GM18505 (cell line): ENCODE measurements at regions not wholly inside any gene's neighbourhood (a gene's known extent, or its start where the extent isn't known, plus 50 kb on each side); places are given as distances from the start of the nearest gene placed in this dataset.

Source experiments
- ATAC-seq: cut with Tn5 transposase; IDR thresholded peaks from one replicate; pipeline ENCODE4 v1.9.1; 2021; ENCODE audit not compliant: unreplicated experiment
- POLR2A ChIP-seq: IDR thresholded peaks from 4 replicates; pipeline ENCODE4 v1.6.1; 2011; ENCODE audit warnings: borderline replicate concordance; ENCODE audit not compliant: insufficient read depth, insufficient read length; ENCODE audit errors: extremely low read depth

DNA sequence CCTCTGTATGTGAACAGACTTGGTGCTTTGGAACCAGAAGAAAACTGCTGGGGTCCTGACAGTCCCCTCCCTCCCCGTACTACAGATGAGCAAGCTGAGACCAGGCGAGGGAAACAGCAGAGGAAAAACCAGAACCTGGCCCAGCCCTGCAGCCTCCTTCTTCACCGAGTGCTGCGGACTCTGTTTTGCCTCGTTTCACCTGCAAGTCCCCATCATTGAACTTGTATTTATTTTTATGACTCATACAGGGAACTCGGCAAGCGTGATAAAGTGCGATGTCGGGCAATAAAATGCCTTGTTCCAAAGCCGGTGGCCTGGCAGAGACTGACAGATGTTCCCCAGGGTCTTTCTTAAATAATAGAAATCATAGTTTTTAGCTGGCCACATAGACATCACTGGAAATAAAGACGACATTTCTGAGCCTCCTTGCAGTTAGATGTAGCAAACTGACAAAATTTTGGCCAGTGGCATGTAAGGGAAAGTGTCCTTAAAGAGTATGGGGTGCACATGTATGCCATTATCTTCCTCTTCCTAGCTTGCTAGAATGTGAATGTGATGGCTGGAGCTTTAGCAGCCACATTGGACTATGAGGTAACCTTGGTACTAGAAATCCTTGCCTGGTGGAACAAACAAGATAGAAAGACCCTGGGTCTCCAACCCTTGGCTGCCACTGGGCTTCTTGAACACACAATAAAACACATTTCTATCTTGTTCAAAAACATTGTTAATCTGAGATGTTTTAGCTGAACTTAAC is 128.6 kb downstream of the IRF8 start:
- ATAC-seq = no peak
- TF ChIP-seq POLR2A = no peak

DNA sequence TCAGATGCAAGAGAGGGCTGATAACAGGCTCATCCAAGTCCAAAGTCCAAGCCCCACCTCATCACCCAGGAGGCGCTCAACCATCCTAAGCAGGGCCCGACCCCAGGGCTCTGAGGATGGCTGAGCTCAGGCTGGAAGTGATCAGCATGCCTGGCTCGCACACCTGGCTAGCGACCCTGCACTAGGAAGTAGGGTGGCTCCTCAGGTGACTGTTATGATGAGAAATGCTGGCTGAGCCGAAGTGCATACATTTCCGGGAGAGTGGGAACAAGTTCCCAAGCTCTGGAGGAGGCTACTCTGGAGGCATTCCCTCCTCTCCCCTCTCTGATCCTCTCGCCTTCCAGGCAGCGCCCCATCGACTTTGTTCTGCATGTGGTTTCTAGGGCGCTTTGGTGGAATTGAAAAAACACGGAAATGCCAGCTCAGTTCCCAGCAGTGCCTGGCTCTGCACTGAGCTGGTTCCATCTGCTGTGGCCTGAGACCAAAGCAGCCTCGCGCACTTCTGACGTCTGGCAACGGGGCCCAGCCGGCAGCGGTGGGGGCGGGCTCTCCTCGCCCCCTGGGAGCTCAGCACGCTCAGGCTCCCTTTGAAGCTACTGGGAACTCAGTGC is 130.3 kb downstream of the IRF8 start:
- no peak for ATAC-seq
- TF ChIP-seq POLR2A = no peak

DNA sequence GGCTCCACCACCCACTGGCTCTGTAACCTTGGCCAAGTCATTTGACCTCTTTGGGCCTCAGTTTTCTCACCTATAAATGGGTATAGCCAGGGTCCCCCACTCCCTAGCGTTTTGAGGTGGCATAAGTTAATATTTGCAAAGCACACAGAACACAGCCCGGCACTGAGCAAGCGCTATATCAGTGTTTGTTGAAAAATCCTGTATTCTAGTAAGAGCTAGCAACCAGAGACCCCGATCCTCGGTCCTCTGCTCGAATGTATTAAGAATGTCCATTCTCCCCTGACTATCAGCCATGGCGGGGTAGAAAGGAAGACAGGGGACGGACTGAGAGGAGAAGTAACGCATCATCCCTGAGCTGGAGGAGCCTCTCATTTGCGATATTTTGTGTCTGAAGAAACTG is 131.2 kb downstream of the IRF8 start:
- no peak for TF ChIP-seq POLR2A
- no peak for ATAC-seq

DNA sequence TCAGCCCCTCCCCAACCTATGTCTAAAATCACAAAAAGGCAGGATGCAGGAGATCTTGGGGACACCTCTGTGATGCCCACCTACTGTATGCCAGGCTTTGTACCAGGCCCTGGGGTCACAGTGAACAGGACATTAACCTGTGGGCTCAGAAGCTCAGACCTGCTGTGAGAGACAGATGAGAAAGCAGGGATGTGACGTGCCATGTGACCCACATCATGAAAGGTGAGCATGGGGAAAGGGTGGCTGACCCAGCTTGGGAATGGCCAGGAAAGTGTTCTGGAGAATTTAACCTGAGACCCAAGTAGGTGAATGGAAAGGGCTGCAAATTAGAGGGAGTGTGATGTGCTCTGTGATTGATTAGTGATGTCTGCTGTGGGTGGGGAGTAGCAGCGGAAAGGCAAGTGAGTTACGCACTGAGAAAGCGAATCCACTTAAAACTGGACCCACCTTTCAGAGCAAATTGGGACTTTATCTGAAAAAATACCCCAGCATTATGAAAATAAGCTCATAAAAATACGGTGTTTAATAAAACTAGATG is 132.2 kb downstream of the IRF8 start:
- ATAC-seq = no peak
- no peak for TF ChIP-seq POLR2A

DNA sequence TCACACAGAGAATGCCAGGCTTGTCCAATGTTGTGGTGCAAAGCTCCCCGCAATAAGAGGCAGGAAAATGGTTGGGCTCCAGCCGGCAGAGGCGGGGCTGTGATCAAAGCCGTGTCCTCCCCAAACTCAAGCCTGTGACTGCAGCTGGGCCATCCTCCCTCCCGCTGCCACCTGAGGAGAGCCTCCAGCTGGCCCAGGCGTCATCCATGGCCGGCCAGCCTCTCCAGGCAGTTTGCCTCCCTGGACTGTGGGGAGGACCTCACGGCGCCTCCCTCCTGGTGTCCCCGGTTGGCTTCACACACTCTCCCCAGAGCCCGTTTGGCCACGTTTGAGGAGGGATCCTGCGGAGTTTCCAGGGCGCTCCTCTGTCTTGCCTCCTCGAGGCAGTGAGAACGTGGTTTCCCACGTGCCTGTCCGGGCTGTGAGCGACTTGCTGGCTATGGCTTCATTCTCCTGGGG is 134.1 kb downstream of the IRF8 start:
- no peak for ATAC-seq
- no peak for TF ChIP-seq POLR2A

DNA sequence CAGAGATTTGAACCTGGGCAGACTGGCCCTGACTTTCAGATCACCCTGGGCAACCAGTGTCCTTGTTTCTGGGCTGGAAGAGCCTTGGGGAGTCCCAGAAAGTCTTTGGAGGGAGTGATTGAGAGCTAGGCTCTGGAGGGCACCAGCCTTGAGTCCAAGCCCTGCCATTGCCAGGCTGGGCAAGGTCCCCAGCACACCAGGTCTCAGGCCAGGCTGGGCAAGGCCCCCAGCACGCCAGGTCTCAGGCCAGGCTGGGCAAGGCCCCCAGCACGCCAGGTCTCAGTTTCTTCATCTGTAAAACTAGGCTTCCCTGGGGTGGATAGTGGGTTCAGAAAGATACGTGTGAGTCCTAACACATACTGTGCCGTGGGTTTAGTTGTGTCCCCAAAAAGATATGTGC is 135.0 kb downstream of the IRF8 start:
- TF ChIP-seq POLR2A = no peak
- ATAC-seq = no peak

DNA sequence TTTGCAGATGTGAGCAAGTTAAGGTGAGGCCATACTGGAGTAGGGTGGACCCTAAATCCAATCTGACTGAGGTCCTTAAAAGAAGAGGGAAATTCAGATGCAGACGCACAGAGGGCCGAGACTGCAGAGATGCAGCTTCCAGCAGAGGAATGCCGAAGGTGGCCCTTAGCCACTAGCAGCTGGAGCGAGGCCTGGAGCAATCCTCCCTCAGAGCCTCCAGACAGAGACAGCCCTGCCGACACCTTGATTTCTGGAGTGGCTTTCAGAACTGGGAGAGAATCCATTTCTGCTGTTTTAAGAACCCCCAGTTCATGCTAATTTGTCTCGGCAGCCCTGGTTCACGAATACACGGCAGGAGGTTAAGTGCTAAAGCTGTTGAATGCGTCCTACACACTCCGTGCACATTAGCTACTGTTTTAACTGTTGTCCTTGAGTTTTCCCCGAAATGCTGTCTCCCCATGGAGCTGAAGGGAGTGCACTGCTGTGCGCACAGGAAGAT is 135.5 kb downstream of the IRF8 start:
- ATAC-seq = no peak
- TF ChIP-seq POLR2A = no peak

DNA sequence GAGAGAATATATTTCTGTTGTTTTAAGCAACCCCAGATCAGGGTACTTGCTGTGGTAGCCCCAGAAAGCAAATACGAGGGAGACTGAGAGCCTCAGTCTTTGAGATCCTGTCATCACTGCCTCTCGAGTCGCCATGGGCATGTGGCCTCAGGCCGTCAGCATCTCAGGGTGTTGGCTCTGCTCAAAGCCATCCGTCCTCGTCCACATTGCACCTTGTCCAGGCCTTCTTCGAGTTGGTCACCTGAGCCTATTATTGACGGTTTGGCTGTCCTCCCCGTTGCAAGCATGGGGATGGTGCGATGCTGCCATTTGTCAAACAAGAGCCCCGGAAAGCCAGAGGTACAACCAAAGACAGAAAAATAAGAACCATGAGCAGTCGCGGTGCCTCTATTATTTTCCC is 136.9 kb downstream of the IRF8 start:
- ATAC-seq = no peak
- no peak for TF ChIP-seq POLR2A

DNA sequence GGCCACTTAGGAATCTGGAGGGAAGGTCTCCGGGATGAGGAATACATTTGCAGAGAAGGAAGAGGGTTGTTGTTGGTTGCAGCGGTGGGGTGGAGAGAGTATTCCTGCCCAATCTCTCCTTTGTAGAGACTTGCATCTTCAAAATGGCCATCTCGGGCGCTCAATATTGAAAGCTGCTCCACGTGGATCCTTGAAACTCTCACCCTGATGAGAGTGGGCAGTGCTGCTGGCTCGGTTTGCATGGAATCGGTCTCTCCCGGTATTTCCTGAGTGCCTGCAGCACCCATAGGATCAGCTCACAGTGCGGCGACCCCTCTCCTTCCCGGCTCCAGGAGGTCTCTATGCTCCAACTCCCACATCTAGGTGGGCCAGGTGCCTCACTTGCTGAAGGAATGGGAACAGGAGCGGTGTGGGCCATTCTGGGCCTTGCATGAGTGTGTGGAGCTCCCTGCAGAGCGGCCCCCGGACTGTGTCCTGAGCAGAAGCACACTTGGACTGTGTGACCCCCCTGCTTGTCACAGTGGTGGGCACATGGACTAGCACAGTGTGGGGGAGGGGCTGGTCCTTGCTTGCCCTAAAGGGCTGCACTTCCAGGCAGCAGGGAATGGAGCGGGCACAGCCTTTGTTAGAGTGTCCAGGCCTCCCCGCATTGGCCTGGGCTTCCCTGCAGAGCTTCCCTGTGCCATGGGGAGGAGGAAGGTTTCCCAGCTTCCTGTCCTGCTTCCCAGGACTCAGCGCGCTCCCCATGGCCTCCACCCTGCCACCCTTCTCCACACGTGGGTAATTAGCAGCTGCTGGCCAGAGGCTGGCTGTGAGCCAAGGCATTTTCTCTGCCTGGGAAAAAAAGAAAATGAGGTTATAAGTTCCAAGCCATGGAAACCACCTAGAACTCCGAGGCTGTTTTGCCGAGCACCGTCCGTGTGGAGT is 139.3 kb downstream of the IRF8 start:
- no peak for ATAC-seq
- no peak for TF ChIP-seq POLR2A

DNA sequence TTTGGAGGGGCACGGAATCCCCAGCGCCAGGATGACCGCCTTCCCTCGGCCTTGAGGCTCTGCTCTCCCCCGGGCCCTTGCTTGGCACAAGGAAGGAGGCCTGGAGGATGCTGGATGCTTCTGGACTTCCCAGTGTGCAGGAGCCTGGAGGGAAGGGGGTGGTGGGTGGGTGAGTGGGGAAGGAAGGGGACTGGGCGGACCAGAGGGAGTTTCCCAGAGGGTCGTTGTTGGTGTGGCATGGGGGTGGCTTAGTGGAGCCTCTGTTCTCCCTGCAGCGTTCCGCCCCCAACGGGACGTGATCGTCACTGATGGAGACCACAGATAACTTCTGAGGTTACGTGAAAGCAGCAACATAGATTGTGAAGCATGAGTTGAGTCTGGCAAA is 140.0 kb downstream of the IRF8 start:
- no peak for ATAC-seq

DNA sequence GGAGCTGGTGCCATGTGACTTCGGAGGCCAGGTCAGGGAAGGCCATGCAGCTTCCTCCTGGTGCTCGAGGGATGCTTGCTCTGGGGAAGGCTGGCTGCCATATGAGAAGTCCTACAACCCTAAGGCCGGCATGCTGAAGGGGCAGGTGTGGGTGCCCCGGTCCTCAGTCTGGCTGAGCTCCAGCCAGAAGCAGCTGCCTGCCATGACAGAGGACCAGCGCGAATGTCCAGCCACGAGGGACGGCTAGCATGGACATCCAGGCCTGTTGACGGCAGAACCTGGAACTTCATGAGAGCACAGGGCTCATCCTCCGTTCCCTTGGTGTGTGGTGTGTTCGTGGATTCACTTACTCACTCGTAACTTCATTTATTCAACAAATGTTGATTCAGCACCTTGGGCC is 140.6 kb downstream of the IRF8 start:
- no peak for TF ChIP-seq POLR2A
- ATAC-seq = no peak

More for the DNA sequence above, 140.0 kb downstream of the IRF8 start:
- TF ChIP-seq POLR2A = no peak

DNA sequence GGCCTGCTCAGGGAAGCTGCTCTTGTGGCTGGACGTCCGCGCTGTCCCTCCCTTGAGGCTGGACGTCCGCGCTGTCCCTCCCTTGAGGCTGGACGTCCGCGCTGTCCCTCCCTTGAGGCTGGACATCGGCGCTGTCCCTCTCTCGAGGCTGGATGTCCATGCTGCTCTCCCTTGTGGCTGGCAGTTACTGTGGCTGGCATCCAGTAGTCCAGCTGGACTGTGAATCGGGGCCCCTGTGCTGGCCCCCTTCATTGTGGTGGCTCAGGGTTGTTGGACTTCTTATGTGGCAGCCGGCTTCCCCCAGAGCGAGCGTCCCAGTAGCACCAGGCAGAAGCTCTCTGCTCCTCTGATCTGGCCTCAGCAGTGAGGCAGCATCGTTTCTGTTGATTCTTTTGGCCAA is 141.5 kb downstream of the IRF8 start:
- TF ChIP-seq POLR2A = no peak
- ATAC-seq = no peak

DNA sequence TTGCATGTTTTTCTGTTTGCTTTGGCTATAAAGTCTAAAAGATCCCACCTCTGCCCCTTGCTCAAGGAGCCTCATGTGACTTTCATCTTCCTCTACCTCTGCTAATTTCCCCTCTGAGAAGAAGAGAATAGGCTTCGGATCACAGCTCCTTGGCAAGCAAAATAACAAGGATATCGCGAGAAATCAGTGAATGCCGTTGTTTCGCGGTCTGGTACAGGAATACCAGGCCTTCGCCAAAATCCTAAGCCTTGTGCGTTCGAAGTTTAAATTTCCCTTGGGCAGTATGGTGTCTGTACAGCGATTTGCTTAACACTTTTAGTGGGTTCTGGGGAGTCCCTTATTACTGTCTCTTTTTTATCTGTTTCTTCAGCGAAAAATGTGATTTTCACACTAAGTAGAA is 142.3 kb downstream of the IRF8 start:
- no peak for ATAC-seq
- TF ChIP-seq POLR2A = no peak
